ENCODE measurements at regions not wholly inside any gene's neighbourhood (a gene's known extent, or its start where the extent isn't known, plus 50 kb on each side); places are given as distances from the start of the nearest gene placed in this dataset.
"Not testable (repeated sequence)": the region's sequence is repeated elsewhere in the genome, so short reads cannot be mapped to it uniquely, and the experiment has no call there.

GRCh38 chr5:121105921-121106320, 641.8 kb downstream of the PRR16 start:
- H3K4me1 ChIP-seq: no peaks in the 10 kb centered on the region
- Mint-ChIP-seq H3K9me3 (peaks cover 3% of the 10 kb centered on the region), H3K4me1 (peaks cover 6% of the 10 kb centered on the region), H3K4me3 (no peak overlapping the region), H3K36me3 (no peaks in the 10 kb centered on the region), H3K27ac (no peak overlapping the region), H3K27me3 (ENCODE audit: insufficient read depth, low read depth) (peaks cover 2% of the 10 kb centered on the region)
- no peaks in the 10 kb centered on the region for H4K20me1 ChIP-seq (ENCODE audit: low read depth)
- H3K27me3 ChIP-seq: no peaks in the 10 kb centered on the region
- H3K4me2 ChIP-seq: no peak overlapping the region
- no peak for TF ChIP-seq EZH2 (IDR thresholded peaks at IDR 0.05)
- TF ChIP-seq CTCF (IDR thresholded peaks at IDR 0.05): no peak
- TF ChIP-seq EZH2phosphoT487 (IDR thresholded peaks at IDR 0.05): no peak
- no peak overlapping the region for H3K27ac ChIP-seq
- no peaks in the 10 kb centered on the region for H3K9me3 ChIP-seq (ENCODE audit: low read depth)
- no peak overlapping the region for H3K4me3 ChIP-seq
- H3K79me2 ChIP-seq (ENCODE audit: low read depth): no peaks in the 10 kb centered on the region
- no peak overlapping the region for H2AFZ ChIP-seq (replicated peaks)
- no peak for DNase-seq (ENCODE audit: low spot score)
- no peaks in the 10 kb centered on the region for H3F3A ChIP-seq (ENCODE audit: low read depth)
- no peaks in the 10 kb centered on the region for H3K36me3 ChIP-seq
- H3K9ac ChIP-seq: no peak overlapping the region

GRCh38 chr5:121106721-121107690, 642.9 kb downstream of the PRR16 start:
- not testable (repeated sequence) for H3K27ac Mint-ChIP-seq; H3K36me3 Mint-ChIP-seq; H3K79me2 ChIP-seq (ENCODE audit: low read depth); H3K9me3 ChIP-seq (ENCODE audit: low read depth); H3K4me3 Mint-ChIP-seq; H3F3A ChIP-seq (ENCODE audit: low read depth); H3K9me3 Mint-ChIP-seq; H3K4me1 ChIP-seq; H3K27ac ChIP-seq; H3K36me3 ChIP-seq; DNase-seq (ENCODE audit: low spot score); H3K27me3 ChIP-seq; H3K4me2 ChIP-seq; H3K4me3 ChIP-seq; H4K20me1 ChIP-seq (ENCODE audit: low read depth); H3K27me3 Mint-ChIP-seq (ENCODE audit: insufficient read depth, low read depth); H3K9ac ChIP-seq; H2AFZ ChIP-seq (replicated peaks); H3K4me1 Mint-ChIP-seq

- Histone ChIP-seq H2AFZ (replicated peaks) (no peak overlapping the region), H3K79me2 (ENCODE audit: low read depth) (no peaks in the 10 kb centered on the region), H3K36me3 (no peaks in the 10 kb centered on the region), H3K4me1 (no peaks in the 10 kb centered on the region), H3F3A (ENCODE audit: low read depth) (no peaks in the 10 kb centered on the region), H4K20me1 (ENCODE audit: low read depth) (no peaks in the 10 kb centered on the region), H3K27ac (no peak overlapping the region), H3K4me2 (no peak overlapping the region), H3K9me3 (ENCODE audit: low read depth) (no peaks in the 10 kb centered on the region), H3K27me3 (no peaks in the 10 kb centered on the region), H3K4me3 (no peak overlapping the region), H3K9ac (no peak overlapping the region)
- H3K27me3 Mint-ChIP-seq (ENCODE audit: insufficient read depth, low read depth): peaks cover 2% of the 10 kb centered on the region
- no peaks in the 10 kb centered on the region for H3K36me3 Mint-ChIP-seq
- peak; percentile 24 for DNase-seq (ENCODE audit: low spot score)
- peaks cover 3% of the 10 kb centered on the region for H3K9me3 Mint-ChIP-seq
- H3K4me1 Mint-ChIP-seq: peaks cover 6% of the 10 kb centered on the region
- TF ChIP-seq EZH2 (IDR thresholded peaks at IDR 0.05) (no peak), EZH2phosphoT487 (IDR thresholded peaks at IDR 0.05) (no peak), CTCF (IDR thresholded peaks at IDR 0.05) (no peak)
- no peak overlapping the region for H3K4me3 Mint-ChIP-seq
- H3K27ac Mint-ChIP-seq: no peak overlapping the region
These were observed 644.6 kb downstream of the PRR16 start for GRCh38 chr5:121108725-121109124.

DNA sequence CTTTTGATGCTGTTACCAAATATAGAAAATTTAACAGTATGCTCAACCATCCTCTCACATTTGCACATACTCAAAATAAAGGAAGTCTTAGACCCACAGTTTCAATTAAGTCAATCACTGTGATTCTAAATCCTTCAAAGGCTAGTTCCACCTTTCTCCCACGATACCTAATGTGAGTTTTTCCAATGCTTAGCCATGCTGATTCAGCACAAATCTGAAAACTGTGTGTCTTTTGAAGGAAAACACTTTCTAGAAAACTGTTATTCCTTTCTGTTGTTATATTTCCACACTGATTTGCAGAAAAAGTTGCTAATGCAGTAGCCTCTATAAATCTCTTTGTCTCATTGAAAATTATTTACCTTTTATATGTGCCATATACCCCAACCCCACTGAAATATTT, 645.7 kb downstream of the PRR16 start:
- Mint-ChIP-seq H3K27ac (no peak overlapping the region), H3K4me1 (peaks cover 6% of the 10 kb centered on the region), H3K36me3 (no peaks in the 10 kb centered on the region), H3K4me3 (no peak overlapping the region), H3K9me3 (peaks cover 3% of the 10 kb centered on the region), H3K27me3 (ENCODE audit: insufficient read depth, low read depth) (peaks cover 2% of the 10 kb centered on the region)
- H3K27ac ChIP-seq: no peak overlapping the region
- TF ChIP-seq CTCF (IDR thresholded peaks at IDR 0.05): no peak
- TF ChIP-seq EZH2 (IDR thresholded peaks at IDR 0.05): no peak
- TF ChIP-seq EZH2phosphoT487 (IDR thresholded peaks at IDR 0.05): no peak
- H2AFZ ChIP-seq (replicated peaks): no peak overlapping the region
- no peaks in the 10 kb centered on the region for H3F3A ChIP-seq (ENCODE audit: low read depth)
- DNase-seq (ENCODE audit: low spot score): no peak
- no peak overlapping the region for H3K4me2 ChIP-seq
- H3K36me3 ChIP-seq: no peaks in the 10 kb centered on the region
- H3K4me1 ChIP-seq: no peaks in the 10 kb centered on the region
- no peaks in the 10 kb centered on the region for H3K27me3 ChIP-seq
- no peaks in the 10 kb centered on the region for H4K20me1 ChIP-seq (ENCODE audit: low read depth)
- H3K79me2 ChIP-seq (ENCODE audit: low read depth): no peaks in the 10 kb centered on the region
- H3K9me3 ChIP-seq (ENCODE audit: low read depth): no peaks in the 10 kb centered on the region
- H3K4me3 ChIP-seq: no peak overlapping the region
- no peak overlapping the region for H3K9ac ChIP-seq

All from neural progenitor cell (in vitro differentiated cells).